IMR-90 (cell line): ENCODE measurements at regions not wholly inside any gene's neighbourhood (a gene's known extent, or its start where the extent isn't known, plus 50 kb on each side); places are given as distances from the start of the nearest gene placed in this dataset.

Source experiments
- ATAC-seq: fragments of 200-7000 bp; cut with Tn5 transposase; 2 replicates; pipeline ENCODE4 v1.9.1; 2020; ENCODE audit warnings: low read depth, mild to moderate bottlenecking, moderate library complexity
- BruUV-seq: library from RNA; stranded (reverse); fragments of 400-500 nt; replicated peaks from 2 replicates; lab custom pipeline; 2021; lab: Mats Ljungman, UMichigan
- CTCF ChIA-PET: fragments of 300-600 bp; formaldehyde crosslinking; extraction: SDS; loops from one replicate; lab custom pipeline; 2021; ENCODE audit warnings: antibody characterized with exemption; lab: Yijun Ruan, JAX
- POLR2A ChIA-PET: fragments of 300-600 bp; sonication (Branson Sonifier 250); formaldehyde crosslinking; loops from one replicate; lab custom pipeline; 2022; ENCODE audit warnings: antibody characterized with exemption; ENCODE audit not compliant: unreplicated experiment; lab: Charles Lee
- DNase-seq: peaks from one replicate; pipeline ENCODE4 v3.0.0; 2013
- H2AFZ ChIP-seq: replicated peaks from 2 replicates; pipeline ENCODE3; 2013; ENCODE audit warnings: low read length, mild to moderate bottlenecking; ENCODE audit not compliant: poor library complexity
- H2AK5ac ChIP-seq: 2 replicates; pipeline ENCODE4 v1.6.1; 2013; ENCODE audit warnings: low read depth, low read length, inconsistent platforms
- H2AK9ac ChIP-seq: replicated peaks from 2 replicates; pipeline ENCODE3; 2013; ENCODE audit warnings: mild to moderate bottlenecking, low read depth, low read length, moderate library complexity; ENCODE audit not compliant: poor library complexity
- H2BK120ac ChIP-seq: 2 replicates; pipeline ENCODE4 v1.6.1; 2013; ENCODE audit warnings: low read depth, low read length, inconsistent platforms
- H2BK15ac ChIP-seq: 3 replicates; pipeline ENCODE4 v1.6.1; 2013; ENCODE audit warnings: low read depth, low read length, inconsistent platforms
- H2BK20ac ChIP-seq: 2 replicates; pipeline ENCODE4 v1.6.1; 2013; ENCODE audit warnings: low read depth, mild to moderate bottlenecking, inconsistent platforms, low read length, moderate library complexity
- H2BK5ac ChIP-seq: 2 replicates; pipeline ENCODE4 v1.6.1; 2013; ENCODE audit warnings: mild to moderate bottlenecking, low read depth, low read length, inconsistent platforms; ENCODE audit not compliant: poor library complexity, severe bottlenecking
- H3K14ac ChIP-seq: replicated peaks from 2 replicates; pipeline ENCODE4 v1.6.1; 2013; ENCODE audit warnings: low read depth, low read length, inconsistent platforms
- H3K18ac ChIP-seq: 2 replicates; pipeline ENCODE4 v1.6.1; 2013; ENCODE audit warnings: low read depth, low read length, control low read depth
- H3K23ac ChIP-seq: 2 replicates; pipeline ENCODE4 v1.6.1; 2013; ENCODE audit warnings: low read depth, low read length, inconsistent platforms
- H3K27ac ChIP-seq: 2 replicates; pipeline ENCODE4 v1.5.1; 2013; ENCODE audit warnings: mild to moderate bottlenecking, control low read depth, low read length; ENCODE audit not compliant: insufficient read depth
- H3K27me3 ChIP-seq: 2 replicates; pipeline ENCODE4 v1.6.1; 2013; ENCODE audit warnings: low read length; ENCODE audit not compliant: control insufficient read depth, insufficient read depth
- H3K36me3 ChIP-seq: 2 replicates; pipeline ENCODE4 v1.6.1; 2013; ENCODE audit warnings: low read length, mixed read lengths; ENCODE audit not compliant: control insufficient read depth, insufficient read depth
- H3K4ac ChIP-seq: 2 replicates; pipeline ENCODE4 v1.6.1; 2013; ENCODE audit warnings: low read depth, low read length, inconsistent platforms
- H3K4me1 ChIP-seq: 2 replicates; pipeline ENCODE4 v1.6.1; 2013; ENCODE audit warnings: low read length, mixed read lengths; ENCODE audit not compliant: control insufficient read depth, insufficient read depth
- H3K4me2 ChIP-seq: 2 replicates; pipeline ENCODE4 v1.6.1; 2013; ENCODE audit warnings: low read depth, mild to moderate bottlenecking, control low read depth, low read length, moderate library complexity
- H3K4me3 ChIP-seq: 2 replicates; pipeline ENCODE4 v1.5.1; 2013; ENCODE audit warnings: low read depth, mild to moderate bottlenecking, control low read depth, low read length, moderate library complexity; ENCODE audit not compliant: insufficient read depth
- H3K56ac ChIP-seq: 2 replicates; pipeline ENCODE4 v1.6.1; 2013; ENCODE audit warnings: low read length, inconsistent platforms; ENCODE audit not compliant: insufficient read depth; ENCODE audit errors: extremely low read depth
- H3K79me1 ChIP-seq, 2 experiments: 2 replicates each; pipeline ENCODE4 v1.6.1; 2013; ENCODE audit warnings: low read length in 2 of 2, inconsistent platforms in 1 of 2, low read depth in 1 of 2
- H3K9ac ChIP-seq: 2 replicates; pipeline ENCODE4 v1.6.1; 2013; ENCODE audit warnings: low read depth, low read length, control low read depth
- H3K9me1 ChIP-seq: 2 replicates; pipeline ENCODE4 v1.6.1; 2013; ENCODE audit warnings: low read length, inconsistent platforms; ENCODE audit not compliant: insufficient read depth
- H3K9me3 ChIP-seq: 2 replicates; pipeline ENCODE4 v1.6.1; 2013; ENCODE audit warnings: low read length; ENCODE audit not compliant: control insufficient read depth, insufficient read depth
- H4K20me1 ChIP-seq: 2 replicates; pipeline ENCODE4 v1.6.1; 2013; ENCODE audit warnings: low read length, inconsistent platforms; ENCODE audit not compliant: insufficient read depth
- H4K5ac ChIP-seq: 2 replicates; pipeline ENCODE4 v1.6.1; 2013; ENCODE audit warnings: mild to moderate bottlenecking, low read depth, low read length, control low read depth
- H4K8ac ChIP-seq, 2 experiments: 2 replicates each; pipeline ENCODE4 v1.6.1; 2013; ENCODE audit warnings: low read depth in 2 of 2, low read length in 2 of 2, control low read depth in 1 of 2, inconsistent platforms in 1 of 2
- H4K91ac ChIP-seq: 2 replicates; pipeline ENCODE4 v1.6.1; 2013; ENCODE audit warnings: low read depth, low read length, inconsistent platforms; ENCODE audit not compliant: insufficient read depth
- BHLHE40 ChIP-seq: fragments of 150-350 bp; IDR thresholded peaks from 2 replicates; pipeline ENCODE4 v1.6.1; 2016; ENCODE audit warnings: mild to moderate bottlenecking, low read depth, low read length
- CEBPB ChIP-seq: IDR thresholded peaks from 2 replicates; pipeline ENCODE4 v1.6.1; 2012; ENCODE audit warnings: low read depth, low read length, improper control_type of control experiment
- CHD1 ChIP-seq: IDR thresholded peaks from 2 replicates; pipeline ENCODE4 v1.6.1; 2012; ENCODE audit warnings: low read depth, low read length, improper control_type of control experiment
- CTCF ChIP-seq: conservative IDR thresholded peaks from 2 replicates; pipeline ENCODE4 v1.5.1; 2012; ENCODE audit warnings: mild to moderate bottlenecking, low read depth, low read length, improper control_type of control experiment
- FOS ChIP-seq: fragments of 150-350 bp; IDR thresholded peaks from 2 replicates; pipeline ENCODE4 v1.6.1; 2016; ENCODE audit warnings: low read depth, low read length
- MAFK ChIP-seq: IDR thresholded peaks from 2 replicates; pipeline ENCODE4 v1.6.1; 2012; ENCODE audit warnings: low read depth, low read length, improper control_type of control experiment
- MAZ ChIP-seq: IDR thresholded peaks from 2 replicates; pipeline ENCODE4 v1.6.1; 2012; ENCODE audit warnings: low read depth, mild to moderate bottlenecking, low read length, improper control_type of control experiment, moderate library complexity, borderline replicate concordance
- MXI1 ChIP-seq: IDR thresholded peaks from 2 replicates; pipeline ENCODE4 v1.6.1; 2012; ENCODE audit warnings: low read depth, mild to moderate bottlenecking, low read length, moderate library complexity, borderline replicate concordance
- NFE2L2 ChIP-seq: fragments of 150-350 bp; IDR thresholded peaks from 2 replicates; pipeline ENCODE4 v1.6.1; 2016; ENCODE audit warnings: low read depth, mild to moderate bottlenecking, low read length
- POLR2A ChIP-seq: IDR thresholded peaks from 2 replicates; pipeline ENCODE4 v1.6.1; 2012; ENCODE audit warnings: mild to moderate bottlenecking, low read depth, low read length
- RAD21 ChIP-seq: IDR thresholded peaks from 2 replicates; pipeline ENCODE4 v1.6.1; 2012; ENCODE audit warnings: low read length, improper control_type of control experiment
- RCOR1 ChIP-seq: IDR thresholded peaks from 2 replicates; pipeline ENCODE4 v1.6.1; 2012; ENCODE audit warnings: mild to moderate bottlenecking, low read length, improper control_type of control experiment; ENCODE audit not compliant: insufficient replicate concordance
- RFX5 ChIP-seq: IDR thresholded peaks from 2 replicates; pipeline ENCODE4 v1.8.0; 2012; ENCODE audit warnings: low read depth, mild to moderate bottlenecking, low read length, moderate library complexity
- SMC3 ChIP-seq: fragments of 150-350 bp; IDR thresholded peaks from 2 replicates; pipeline ENCODE4 v1.6.1; 2016; ENCODE audit warnings: low read depth, mild to moderate bottlenecking, antibody characterized with exemption, low read length, moderate library complexity
- USF2 ChIP-seq: fragments of 150-350 bp; IDR thresholded peaks from 2 replicates; pipeline ENCODE4 v1.6.1; 2017; ENCODE audit warnings: mild to moderate bottlenecking, antibody characterized with exemption, low read length, low read depth
- WGBS, 2 experiments: methylation state at CpG; one replicate each; pipeline versions ENCODE4 v1.1.5 to v1.1.7; 2013; ENCODE audit warnings: missing lambda C conversion rate in 2 of 2; ENCODE audit not compliant: insufficient read length in 1 of 2; ENCODE audit errors: extremely low coverage in 2 of 2; 5-methylcytosine and 5-hydroxymethylcytosine counted together
- dilution Hi-C: fragments of 300-500 bp; cut with HindIII; formaldehyde crosslinking; loops from one replicate; pipeline ENCODE4 v1.14.3; 2018; ENCODE audit warnings: low sequenced_read_pairs; ENCODE audit not compliant: unreplicated experiment
- in situ Hi-C: fragments of 300-500 bp; cut with MboI; formaldehyde crosslinking; loops from 3 replicates; pipeline ENCODE4 v1.14.3; 2019; ENCODE audit warnings: low sequenced_read_pairs, inconsistent platforms, mixed read lengths
- intact Hi-C: fragments of 100-400 bp; cut with micrococcal nuclease; formaldehyde crosslinking; loops from 2 replicates; pipeline ENCODE4 v1.10.0; 2022
- TF ChIP-seq, protein P1 (sequence below): fragments of 150-350 bp; IDR thresholded peaks from 2 replicates; pipeline ENCODE4 v1.6.1; 2016; ENCODE audit warnings: low read depth, mild to moderate bottlenecking, low read length, moderate library complexity, borderline replicate concordance

DNA sequence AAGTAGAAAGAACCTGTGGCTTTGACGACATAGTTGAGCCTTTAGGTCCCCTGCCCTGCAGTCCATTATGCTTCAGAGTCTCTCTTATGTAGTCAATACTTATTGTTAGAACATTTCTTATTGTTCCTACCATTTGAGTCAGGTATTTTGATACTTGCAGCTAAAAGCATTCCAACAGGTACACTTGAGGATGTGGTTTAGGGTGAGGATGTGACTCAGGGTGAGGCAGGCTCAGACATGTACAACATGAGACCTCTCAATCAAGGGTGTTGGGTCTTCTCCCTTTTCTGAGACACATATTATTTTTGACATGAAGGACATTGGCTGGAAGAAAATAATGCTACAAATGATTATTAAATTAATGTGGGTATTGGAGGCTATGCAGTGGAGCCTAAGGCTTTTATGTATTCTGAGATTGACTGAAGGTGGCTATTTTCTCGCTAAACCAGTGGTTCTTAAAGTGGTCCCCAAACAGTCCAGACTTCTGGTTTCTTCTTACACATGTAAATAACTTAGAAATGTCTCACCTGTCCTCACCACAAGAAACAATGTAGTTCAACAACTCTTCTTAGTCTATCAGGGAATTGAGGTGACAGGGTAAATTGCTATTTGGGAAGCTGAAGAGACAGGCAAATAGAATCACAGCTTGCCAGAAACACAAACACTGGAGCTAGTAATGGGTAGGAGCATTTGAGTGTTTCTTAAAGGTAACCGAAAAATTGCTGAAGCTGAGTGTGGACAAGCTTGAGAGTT is 135.5 kb upstream of the ZPLD1 start:
- H4K20me1 ChIP-seq: no peaks in the 10 kb centered on the region
- H3K27me3 ChIP-seq: peaks cover 1% of the 10 kb centered on the region; the same call in 1 of the 2 replicates
- H3K4me2 ChIP-seq: no peak overlapping the region
- intact Hi-C loops (no loop called here), in situ Hi-C loops (no loop called here), dilution Hi-C loops (no loop called here)
- H2AFZ ChIP-seq: no peak overlapping the region
- H3K79me1 ChIP-seq: no peaks in the 10 kb centered on the region
- H3K9me1 ChIP-seq: no peaks in the 10 kb centered on the region
- TF ChIP-seq CHD1 (no peak), RFX5 (no peak), MAFK (no peak), BHLHE40 (no peak), SMC3 (no peak), USF2 (no peak), POLR2A (no peak), MXI1 (no peak), NFE2L2 (no peak), FOS (no peak), CTCF (no peak), MAZ (no peak), RAD21 (no peak), RCOR1 (no peak), CEBPB (no peak)
- TF ChIP-seq, protein P1, sequence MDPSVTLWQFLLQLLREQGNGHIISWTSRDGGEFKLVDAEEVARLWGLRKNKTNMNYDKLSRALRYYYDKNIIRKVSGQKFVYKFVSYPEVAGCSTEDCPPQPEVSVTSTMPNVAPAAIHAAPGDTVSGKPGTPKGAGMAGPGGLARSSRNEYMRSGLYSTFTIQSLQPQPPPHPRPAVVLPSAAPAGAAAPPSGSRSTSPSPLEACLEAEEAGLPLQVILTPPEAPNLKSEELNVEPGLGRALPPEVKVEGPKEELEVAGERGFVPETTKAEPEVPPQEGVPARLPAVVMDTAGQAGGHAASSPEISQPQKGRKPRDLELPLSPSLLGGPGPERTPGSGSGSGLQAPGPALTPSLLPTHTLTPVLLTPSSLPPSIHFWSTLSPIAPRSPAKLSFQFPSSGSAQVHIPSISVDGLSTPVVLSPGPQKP: no peak
- no peak overlapping the region for H3K56ac ChIP-seq
- no peak overlapping the region for H2AK5ac ChIP-seq
- DNase-seq (no peak), ATAC-seq (no peak)
- no peak overlapping the region for H2BK120ac ChIP-seq
- H3K27ac ChIP-seq: no peak overlapping the region
- H3K36me3 ChIP-seq: no peaks in the 10 kb centered on the region
- no peak overlapping the region for H3K4me3 ChIP-seq
- no peak overlapping the region for H3K9ac ChIP-seq
- H4K91ac ChIP-seq: no peak overlapping the region
- H3K23ac ChIP-seq: no peak overlapping the region
- WGBS, 2 experiments: no CpG with 5 or more reads among the region's 3 CpGs
- no peak overlapping the region for H2AK9ac ChIP-seq
- H2BK15ac ChIP-seq: no peak overlapping the region
- H4K8ac ChIP-seq: no peak overlapping the region
- no peak overlapping the region for H3K4ac ChIP-seq
- H3K14ac ChIP-seq: no peak overlapping the region
- no peak overlapping the region for H3K18ac ChIP-seq
- no peaks in the 10 kb centered on the region for H3K9me3 ChIP-seq
- ChIA-PET POLR2A (no interaction called here), CTCF (no interaction called here)
- H3K4me1 ChIP-seq: no peaks in the 10 kb centered on the region
- no peak overlapping the region for H4K5ac ChIP-seq
- H2BK5ac ChIP-seq: no peak overlapping the region
- BruUV-seq: no TSS peak
- H2BK20ac ChIP-seq: no peak overlapping the region
